ENCODE measurements at regions not wholly inside any gene's neighbourhood (a gene's known extent, or its start where the extent isn't known, plus 50 kb on each side); places are given as distances from the start of the nearest gene placed in this dataset.

DNA sequence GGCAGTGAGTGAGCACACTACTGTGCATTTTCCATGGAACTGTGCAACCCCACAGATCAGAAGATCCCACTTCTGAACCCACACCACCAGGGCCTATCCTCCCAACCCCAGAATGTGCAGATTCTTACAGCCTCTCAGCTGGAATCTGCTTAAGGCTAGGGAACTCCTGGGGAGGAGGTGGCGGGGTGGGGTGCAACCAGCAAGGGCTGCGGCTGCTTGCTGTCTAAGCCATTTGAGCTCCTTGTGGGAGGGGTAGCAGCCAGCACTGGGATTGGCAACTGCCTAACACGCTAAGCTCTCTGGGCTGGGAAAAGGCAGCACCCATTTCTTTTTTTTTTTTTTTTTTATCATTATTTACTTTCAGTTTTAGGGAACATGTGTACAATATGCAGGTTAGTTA lies 353.3 kb downstream of the RAB28 start:
- intact Hi-C loops (cut with micrococcal nuclease): no loop called here

DNA sequence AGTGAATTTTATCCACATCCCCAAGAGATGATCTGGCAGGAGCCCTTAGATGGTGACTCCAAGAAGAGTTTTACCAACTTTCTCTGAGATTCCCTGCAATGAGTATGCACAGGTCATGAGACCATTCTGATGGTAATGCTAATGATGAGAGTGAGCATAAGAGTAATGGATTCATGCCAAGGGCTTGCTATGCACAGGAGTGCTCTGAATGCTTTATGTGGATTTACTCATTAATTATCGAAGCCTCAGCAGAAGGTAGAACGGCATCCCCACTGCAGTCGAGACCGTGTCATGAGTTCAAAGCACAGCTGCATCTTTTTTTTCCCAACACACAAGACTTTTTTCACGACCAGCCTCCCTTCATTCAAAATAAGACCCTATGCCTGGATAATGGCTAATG lies 355.0 kb downstream of the RAB28 start:
- intact Hi-C loops (cut with micrococcal nuclease): no loop called here

DNA sequence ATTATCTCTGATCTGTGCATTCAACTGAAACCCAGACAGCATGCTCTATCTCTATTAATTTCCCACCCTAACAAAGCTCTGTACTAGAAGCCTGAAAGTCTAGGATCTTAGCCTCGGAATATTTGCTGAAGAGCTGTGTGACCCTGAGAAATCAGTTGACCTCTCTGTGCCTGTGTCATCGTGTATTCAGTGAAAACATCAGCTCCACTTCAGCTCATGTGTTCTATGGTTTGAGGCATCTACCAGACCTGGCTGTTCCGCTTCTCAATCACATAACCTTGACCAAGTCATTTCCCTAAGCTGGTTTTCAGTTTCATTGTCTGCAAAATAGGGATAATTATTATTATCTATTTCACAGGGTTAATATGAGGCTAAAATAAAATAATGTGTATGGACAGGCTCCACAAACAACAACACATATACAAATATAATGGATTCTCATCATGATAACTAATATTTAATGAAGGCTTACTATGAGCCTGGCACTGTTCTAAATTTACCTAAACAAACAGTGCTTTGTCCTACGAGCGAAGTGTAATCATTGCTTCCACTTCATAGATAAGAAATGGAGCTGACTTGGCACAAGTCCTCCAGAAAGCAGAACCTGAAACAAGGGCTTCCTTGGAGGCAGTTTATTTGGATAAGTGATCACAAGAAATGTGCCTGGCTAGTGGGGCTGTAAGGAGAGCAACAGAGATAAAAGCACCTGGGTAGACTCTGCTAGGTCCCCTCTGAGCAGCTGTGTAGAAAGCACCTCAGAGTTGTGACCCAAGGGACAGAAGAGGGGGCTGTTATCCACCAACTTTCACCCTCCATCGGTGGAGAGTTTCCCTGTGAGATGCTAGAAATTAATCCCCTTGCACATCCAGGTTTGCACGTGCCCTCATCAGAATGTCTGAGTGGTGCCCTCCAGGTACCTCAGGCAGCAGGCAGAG lies 356.9 kb downstream of the RAB28 start:
- intact Hi-C loops (cut with micrococcal nuclease): no loop called here

DNA sequence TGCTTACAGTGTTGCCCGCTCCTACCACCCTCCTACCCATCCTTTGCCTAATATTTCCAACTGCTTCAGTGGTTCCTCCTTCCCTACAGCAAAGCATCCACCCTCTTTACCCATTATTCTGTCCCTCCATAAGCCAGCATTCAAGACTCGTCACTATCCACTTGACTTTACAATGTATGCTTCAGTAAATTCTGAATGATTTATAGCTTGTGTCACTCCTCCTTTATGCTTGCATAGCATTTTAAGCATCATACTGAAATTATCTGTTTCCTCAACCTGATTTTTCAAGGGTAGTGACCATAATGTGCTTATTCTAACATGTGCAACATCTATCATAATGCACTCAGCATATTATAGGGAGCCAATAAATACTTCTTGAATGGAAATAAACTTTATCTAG lies 365.5 kb downstream of the RAB28 start:
- intact Hi-C loops (cut with micrococcal nuclease): no loop called here

DNA sequence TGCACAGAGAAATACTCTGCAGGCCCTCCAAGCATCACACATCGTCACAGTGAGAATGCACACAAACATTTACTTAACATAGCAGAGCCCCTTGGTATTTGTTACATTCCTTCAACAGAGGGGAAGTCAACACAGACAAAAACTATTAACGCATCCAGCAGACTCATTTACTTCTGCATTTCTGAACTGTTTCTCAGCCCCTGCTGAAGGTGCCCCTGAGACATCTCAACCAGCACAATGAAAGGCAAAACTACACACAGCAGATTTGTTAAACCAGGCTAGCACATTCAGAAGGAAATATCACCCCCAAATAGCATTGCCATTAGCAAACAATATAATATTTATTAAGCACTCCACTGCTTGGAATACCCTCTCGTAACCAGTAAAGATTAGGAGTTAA lies 367.0 kb downstream of the RAB28 start:
- intact Hi-C loops (cut with micrococcal nuclease): no loop called here

DNA sequence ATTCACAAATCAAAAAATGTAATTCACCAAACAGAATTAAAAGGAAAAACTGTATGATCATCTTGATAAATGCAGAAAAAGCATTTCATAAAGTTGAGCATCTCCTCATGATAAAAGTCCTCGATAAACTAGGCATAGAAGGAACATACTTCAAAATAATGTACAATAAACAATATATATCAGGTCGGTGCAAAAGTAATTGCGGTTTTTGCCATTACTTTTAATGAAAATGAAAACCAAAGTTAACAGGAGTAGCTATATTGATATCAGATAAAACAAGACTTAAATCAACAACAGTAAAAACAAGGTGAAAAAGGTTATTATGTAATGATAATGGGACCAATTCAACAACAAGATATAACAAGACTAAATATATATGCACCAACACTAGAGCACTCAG lies 372.1 kb downstream of the RAB28 start:
- intact Hi-C loops (cut with micrococcal nuclease): no loop called here

DNA sequence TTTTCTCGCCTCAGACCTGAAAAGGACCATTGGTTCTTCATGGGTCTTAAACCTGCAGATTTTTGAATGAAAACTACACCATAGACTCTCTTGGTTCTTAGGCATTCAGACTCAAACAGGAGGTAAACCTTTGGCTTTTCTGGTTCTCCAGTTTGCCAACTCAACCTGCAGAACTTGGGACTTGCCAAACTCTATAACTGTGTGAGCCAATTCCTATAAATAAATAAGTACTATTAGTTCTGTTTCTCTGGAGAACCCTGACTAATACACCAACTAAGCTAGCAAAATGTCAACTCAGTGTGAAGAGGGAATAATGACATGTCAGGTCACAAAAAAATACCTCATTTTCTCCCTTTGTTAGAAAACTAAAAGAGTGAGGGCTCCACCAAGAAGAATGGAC lies 374.6 kb downstream of the RAB28 start:
- intact Hi-C loops (cut with micrococcal nuclease): no loop called here

DNA sequence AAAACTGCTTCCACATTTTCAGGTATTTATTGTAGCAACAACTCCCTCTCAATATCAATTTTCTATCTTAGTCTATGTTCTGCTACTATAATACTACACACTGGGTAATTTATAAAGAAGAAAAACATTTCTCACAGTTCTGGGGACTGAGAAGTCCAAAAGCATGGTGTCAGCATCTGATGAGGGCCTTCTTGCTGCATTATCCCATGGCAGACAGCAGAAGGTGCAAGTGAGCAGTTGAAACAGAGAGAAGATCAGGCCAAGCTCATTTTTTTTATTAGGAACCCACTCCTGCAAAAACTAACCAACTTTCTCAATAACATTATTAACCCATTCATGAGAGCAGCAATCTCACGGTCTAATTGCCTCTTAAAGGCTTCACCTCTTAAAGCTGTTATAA lies 376.0 kb downstream of the RAB28 start:
- intact Hi-C loops (cut with micrococcal nuclease): loop anchor here (1.0 kb wide), 1 partner anchor 441 kb away; no protein-coding TSS in a partner anchor

DNA sequence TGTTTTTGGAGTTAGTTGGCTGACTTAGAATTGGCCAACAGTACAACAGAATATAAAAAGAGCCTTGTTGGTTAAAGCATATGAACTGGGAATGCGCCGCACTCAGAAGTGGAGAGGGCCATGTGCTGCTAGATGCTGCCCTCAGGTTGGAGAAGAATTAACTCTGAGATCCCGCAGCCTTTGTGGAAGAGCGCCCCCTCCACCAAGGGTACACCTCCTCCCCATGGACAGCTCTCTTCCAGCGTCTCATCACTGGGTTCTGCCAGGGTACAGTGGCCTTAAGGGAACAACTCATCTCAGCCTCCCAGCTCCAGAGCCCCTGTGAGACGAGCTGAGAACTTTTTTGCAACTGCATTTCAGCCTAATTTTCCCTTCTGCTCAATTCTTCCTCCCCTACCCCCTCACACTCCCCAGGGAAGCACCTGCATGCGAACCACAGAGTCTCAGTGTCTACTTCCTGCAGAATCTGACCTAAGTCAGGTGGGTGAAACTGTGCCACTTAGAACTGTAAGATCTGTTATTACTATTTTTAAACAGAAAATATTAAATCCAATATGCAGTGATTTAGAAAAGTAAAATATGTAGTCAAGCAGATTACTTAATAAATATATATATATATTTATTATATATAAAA lies 380.6 kb downstream of the RAB28 start:
- intact Hi-C loops (cut with micrococcal nuclease): no loop called here

DNA sequence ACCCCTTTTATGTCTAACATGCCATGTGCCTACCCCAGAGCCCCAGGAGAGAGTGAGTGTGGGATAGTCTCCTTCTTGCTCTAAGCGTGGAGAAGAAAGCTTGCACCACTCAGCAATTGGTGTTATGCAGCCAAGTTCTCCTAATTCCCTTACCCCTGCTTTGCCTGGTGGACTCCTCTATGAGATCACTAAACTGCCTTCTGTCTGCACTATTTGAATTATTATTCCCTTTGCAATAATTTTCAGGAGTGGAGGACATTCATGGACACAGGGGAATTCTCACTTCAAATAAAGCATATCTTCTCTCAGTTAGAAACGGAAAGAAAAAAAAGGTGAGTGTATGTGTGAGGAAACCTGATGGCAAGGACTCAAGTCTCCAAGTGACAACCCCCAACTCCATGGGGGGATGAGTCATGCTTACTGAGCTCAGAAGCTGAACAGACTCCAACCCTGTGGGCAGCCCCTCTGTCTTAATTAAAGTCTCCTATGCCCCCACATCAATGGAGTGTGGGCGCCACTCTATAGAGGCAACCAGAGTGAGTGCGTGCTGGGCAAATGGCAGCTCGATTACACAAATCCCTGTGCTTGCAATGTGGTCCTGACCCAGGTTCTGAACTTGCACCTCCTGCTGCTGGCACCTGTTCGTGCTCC lies 381.9 kb downstream of the RAB28 start:
- intact Hi-C loops (cut with micrococcal nuclease): no loop called here

DNA sequence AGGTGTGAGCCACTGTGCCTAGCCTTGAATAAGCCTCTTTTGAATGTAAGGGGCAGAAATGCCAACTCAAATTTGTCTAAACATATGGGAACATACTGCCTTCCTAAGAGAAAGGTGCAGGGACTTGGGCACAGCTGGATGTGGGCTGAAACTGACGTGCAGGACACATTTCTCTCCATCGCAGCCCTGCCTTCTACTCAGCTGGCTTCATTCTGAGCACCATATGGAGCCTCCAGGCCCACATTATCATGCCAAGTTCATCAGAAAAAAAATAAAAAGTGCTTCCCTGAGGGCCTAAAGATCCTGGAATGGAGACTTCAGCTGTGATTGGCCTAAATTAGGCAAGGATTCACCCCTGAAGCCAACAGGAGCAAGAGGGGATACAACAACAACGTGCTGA lies 386.2 kb downstream of the RAB28 start:
- intact Hi-C loops (cut with micrococcal nuclease): no loop called here

DNA sequence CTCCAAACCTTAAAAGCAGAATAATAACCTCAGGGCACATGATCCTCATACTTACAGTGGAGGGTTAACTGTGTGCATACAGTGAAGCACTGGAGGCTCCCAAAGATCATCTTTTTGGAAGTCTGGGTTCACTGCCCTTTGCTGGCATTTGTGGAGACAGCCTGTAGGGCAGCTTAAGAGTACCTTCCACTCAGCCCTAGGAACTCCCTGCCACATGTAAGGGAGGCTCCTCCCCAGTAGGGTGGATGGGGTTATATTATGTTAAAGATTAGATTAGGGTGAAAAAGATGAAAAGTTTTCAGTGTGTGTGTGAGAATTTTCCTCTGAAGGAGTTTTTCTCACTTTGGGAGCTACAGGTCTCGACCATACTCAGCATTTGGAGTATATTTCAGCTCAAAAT lies 388.4 kb downstream of the RAB28 start:
- intact Hi-C loops (cut with micrococcal nuclease): no loop called here

DNA sequence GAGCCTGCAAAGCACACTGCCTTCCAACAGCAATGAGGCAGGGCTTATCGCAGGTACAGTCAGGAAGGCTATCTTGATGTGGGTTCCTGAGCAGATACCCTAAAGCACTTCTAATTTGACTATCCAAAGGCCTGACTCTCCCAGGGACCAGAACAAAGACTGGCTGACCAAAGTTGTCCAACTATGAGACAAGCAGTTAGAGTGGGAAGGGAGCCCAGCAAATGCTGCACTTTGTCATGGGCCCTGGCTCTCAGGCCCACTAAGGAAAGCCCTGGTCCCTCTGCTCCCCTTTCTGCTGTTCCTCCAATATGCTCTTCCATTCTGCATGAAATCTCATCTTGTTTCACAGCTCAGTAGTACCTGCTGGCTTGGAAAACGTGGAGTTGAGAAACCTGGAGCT lies 391.0 kb downstream of the RAB28 start:
- intact Hi-C loops (cut with micrococcal nuclease): no loop called here

DNA sequence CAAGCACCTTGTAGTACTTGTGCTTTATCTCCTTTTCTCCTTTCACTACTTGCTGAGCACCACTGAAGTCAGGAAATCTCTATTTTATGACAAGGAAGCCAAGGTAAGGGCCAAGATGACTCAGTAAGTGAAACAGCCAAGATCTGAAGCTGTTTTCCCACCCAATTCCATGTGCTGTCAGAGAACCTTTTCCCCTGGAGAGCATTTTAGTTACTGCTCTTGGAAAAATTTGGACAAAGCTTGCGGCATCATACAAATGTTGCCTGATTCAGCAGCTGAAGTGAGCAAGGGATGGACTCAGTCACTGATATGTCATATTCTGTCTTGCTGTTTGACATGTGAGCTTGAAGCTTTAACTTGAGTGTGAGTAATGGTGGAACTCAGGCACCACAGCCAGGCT lies 391.4 kb downstream of the RAB28 start:
- intact Hi-C loops (cut with micrococcal nuclease): no loop called here

DNA sequence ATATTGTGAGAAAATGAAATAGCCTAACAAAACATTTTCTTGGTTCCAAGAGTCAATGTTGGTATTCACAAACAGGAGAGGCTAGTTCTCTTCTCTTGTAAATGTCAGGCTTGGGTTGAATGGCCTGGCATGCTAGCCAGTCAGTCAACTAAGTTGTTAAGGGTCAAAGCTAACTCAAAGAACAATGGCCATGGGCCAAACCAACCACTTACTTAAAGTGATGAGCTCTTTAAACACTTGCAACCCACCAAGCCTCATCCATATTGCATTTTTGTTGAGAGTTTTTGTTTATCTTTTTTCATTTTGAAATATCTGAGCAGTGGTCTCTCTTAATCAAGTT lies 394.5 kb downstream of the RAB28 start:
- intact Hi-C loops (cut with micrococcal nuclease): no loop called here

DNA sequence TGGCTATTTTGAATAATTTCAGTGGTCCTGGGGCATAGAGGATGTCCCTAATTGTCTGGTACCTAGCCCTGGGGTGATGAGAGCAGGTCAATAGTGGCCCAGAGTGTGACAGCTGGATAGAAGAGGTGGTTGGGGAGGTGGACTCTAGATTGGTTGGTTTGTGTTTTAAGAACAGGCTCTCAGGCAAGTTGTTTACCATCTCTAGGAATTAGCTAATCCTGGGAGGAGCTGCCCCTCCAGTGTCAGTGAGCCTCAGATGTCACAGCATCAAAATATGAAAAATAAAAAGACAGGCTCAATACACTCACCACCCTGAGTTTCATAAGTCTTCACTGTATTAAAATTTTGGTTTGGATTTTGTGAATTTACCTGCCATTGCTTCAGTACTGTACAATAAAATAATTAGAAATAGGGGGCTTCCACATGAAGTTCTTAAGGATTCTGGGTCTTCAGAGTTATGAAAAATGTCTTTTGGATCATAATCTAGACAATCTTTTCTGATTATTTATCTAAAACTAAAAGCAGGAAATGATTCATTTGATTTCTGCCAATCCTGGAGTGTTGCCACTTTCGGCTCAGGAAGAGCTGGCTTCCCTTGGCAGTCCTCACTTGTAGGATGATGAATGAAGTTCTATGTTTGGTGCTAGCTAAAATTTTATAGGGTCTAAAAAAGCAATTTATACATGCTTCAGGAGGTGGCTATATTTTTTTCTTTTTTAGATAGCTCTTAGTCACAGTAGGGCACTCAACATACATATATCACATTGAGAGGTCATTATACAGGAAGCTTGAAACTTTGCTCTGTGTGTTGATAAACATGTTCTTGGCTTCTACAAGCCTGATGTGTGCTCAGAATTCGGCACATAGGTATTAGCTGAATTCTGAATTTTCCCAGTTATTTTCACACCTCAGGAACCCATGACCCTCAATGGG lies 395.1 kb downstream of the RAB28 start:
- intact Hi-C loops (cut with micrococcal nuclease): no loop called here

DNA sequence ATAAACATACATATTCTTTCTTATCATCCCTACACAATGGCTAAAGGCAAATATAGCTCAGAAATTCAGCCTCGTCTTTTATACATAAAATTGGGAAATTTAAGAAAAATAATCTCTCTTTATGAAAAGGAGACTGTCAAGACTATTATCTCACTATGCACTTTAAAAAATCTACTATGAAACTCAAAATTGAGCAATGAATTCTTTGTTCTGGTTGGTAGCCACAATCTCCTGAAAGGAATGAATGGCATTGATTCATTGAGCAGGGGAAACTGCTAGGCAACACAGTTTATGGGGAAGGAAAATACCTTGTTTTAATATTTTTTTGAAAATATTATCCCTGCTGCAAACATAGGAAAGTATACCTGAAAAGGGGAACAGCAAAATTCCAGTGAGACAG lies 397.1 kb downstream of the RAB28 start:
- intact Hi-C loops (cut with micrococcal nuclease): no loop called here

DNA sequence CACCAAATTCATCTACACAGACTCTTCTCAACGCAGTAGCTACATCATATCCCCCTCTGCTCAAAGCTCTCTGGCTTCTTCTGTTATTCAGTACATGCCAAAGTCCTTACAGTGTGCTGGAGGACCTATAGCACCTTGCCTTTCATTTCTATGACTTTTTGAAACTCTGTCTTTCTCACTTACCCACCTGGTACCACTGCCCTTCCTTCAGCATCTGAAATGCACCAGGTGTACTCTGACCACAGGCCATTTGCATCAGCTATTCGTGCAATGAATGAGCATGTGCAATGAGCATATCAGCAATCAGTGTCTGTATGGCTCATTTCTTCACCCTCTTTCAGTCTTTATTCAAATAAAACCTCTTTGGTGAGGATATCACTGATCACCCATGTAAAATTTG lies 399.9 kb downstream of the RAB28 start:
- intact Hi-C loops (cut with micrococcal nuclease): no loop called here

DNA sequence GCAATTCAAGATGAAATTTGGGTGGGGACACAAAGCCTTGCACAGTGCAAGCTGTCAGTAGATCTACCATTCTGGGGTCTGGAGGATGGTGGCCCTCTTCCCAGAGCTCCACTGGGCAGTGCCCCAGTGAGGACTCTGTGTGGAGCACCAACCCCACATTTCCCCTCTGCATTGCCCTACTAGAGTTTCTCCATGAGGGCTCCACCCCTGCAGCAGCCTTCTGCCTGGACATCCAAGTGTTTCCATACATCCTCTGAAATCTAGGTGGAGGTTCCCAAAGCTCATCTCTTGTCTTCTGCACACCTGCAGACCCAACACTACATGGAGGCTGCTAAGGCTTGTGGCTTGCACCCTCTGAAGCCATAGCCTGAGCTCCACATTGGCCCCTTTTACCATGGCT lies 402.3 kb downstream of the RAB28 start:
- intact Hi-C loops (cut with micrococcal nuclease): no loop called here

DNA sequence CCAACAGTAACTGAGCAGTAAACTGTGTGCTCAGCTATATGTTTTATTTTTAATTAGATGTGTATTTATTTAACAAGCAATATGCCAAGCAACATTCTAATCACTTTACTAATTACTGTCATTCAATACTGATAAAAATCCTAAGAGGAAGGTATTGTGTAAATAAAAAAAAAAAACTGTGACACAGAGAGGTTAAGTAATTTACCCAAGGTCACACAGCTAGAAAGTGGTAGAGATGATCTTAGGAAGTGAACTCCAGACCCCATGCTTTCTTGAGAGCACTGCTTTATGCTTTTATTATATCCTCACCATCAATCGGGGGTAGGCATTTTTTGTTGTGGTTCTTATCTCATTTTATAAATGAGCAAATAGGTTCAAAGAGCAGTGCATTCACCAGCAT lies 417.1 kb downstream of the RAB28 start:
- intact Hi-C loops (cut with micrococcal nuclease): no loop called here

DNA sequence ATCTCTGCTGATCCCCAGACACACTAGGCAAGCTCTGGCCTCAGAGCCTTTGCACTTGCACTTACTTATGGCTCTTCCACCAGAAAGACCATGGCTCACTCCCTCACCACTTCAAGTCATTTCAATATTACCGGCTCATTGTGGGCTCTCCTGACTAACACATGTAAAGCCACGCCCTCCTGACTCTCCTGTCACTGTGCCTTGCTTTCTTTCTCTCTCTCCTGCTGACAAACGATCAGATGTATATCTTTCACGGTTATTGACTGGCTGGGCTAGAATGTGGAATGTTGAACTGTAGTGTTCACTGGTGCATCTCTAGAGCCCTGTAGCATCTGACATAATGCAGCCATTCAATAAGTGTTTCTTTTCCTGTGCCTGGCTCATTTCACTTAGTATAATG lies 425.1 kb downstream of the RAB28 start:
- intact Hi-C loops (cut with micrococcal nuclease): no loop called here
